GM12878 (cell line): ENCODE measurements at regions not wholly inside any gene's neighbourhood (a gene's known extent, or its start where the extent isn't known, plus 50 kb on each side); places are given as distances from the start of the nearest gene placed in this dataset.

Source experiments
- ATAC-seq: fragments of 200-7000 bp; cut with Tn5 transposase; 3 replicates; pipeline ENCODE4 v1.9.1; 2020; ENCODE audit warnings: mild to moderate bottlenecking, moderate library complexity
- BruUV-seq: library from RNA; stranded (reverse); fragments of 400-500 nt; replicated peaks from 2 replicates; lab custom pipeline; 2021; lab: Mats Ljungman, UMichigan
- CTCF ChIA-PET: fragments of 300-600 bp; sonication (Branson Sonifier 250); formaldehyde crosslinking; extraction: SDS; loops from one replicate; lab custom pipeline; 2021; ENCODE audit warnings: inconsistent platforms; lab: Yijun Ruan, JAX
- POLR2A ChIA-PET: fragments of 350-600 bp; formaldehyde crosslinking; extraction: SDS; loops from one replicate; lab custom pipeline; 2021; ENCODE audit warnings: inconsistent platforms; lab: Charles Lee
- RAD21 ChIA-PET: fragments of 300-600 bp; sonication (Branson Sonifier 250); formaldehyde crosslinking; loops from one replicate; lab custom pipeline; 2023; ENCODE audit warnings: antibody characterized with exemption; ENCODE audit not compliant: unreplicated experiment; lab: Charles Lee
- SMC1A ChIA-PET: fragments of 300-600 bp; sonication (Branson Sonifier 250); formaldehyde crosslinking; loops from one replicate; lab custom pipeline; 2023; ENCODE audit not compliant: unreplicated experiment, uncharacterized antibody; lab: Charles Lee
- DNase-seq: peaks from one replicate; pipeline ENCODE4 v3.0.0-alpha.2; 2011; ENCODE audit warnings: low read depth, low spot score
- FAIRE-seq: peaks from 3 replicates; lab custom pipeline; 2011; peaks lifted over from hg19 to GRCh38; lab: Jason Lieb, UNC
- H2AFZ ChIP-seq: 2 replicates; pipeline ENCODE4 v1.6.0; 2011; ENCODE audit warnings: low read depth, low read length, control low read depth; ENCODE audit not compliant: control insufficient read depth
- H3K27ac ChIP-seq: 2 replicates; pipeline ENCODE4 v1.5.1; 2011; ENCODE audit warnings: control low read depth; ENCODE audit not compliant: control insufficient read depth, insufficient read depth
- H3K27me3 ChIP-seq, 2 experiments: replicated peaks in 1 of 2; 2 replicates each; pipeline versions ENCODE4 v1.6.0 to v1.6.1; 2011; ENCODE audit warnings: low read length in 1 of 2; ENCODE audit not compliant: control insufficient read depth in 2 of 2, insufficient read depth in 2 of 2
- H3K36me3 ChIP-seq, 2 experiments: 2 replicates each; pipeline ENCODE4 v1.5.1; 2011; ENCODE audit warnings: low read length in 1 of 2; ENCODE audit not compliant: control insufficient read depth in 2 of 2, insufficient read depth in 2 of 2
- H3K4me1 ChIP-seq: 2 replicates; pipeline ENCODE4 v1.6.1; 2011; ENCODE audit warnings: mild to moderate bottlenecking, low read length, moderate library complexity, mixed read lengths; ENCODE audit not compliant: control insufficient read depth, insufficient read depth
- H3K4me2 ChIP-seq: 2 replicates; pipeline ENCODE4 v1.6.0; 2011; ENCODE audit warnings: control low read depth; ENCODE audit not compliant: control insufficient read depth, insufficient read depth
- H3K4me3 ChIP-seq: fragments of 200-600 bp; sonication (generic); 2 replicates; pipeline ENCODE4 v1.5.1; 2016
- H3K79me2 ChIP-seq: 2 replicates; pipeline ENCODE4 v1.6.0; 2011; ENCODE audit warnings: low read length; ENCODE audit not compliant: control insufficient read depth, insufficient read depth
- H3K9ac ChIP-seq: 2 replicates; pipeline ENCODE4 v1.8.0; 2011; ENCODE audit warnings: low read length, control low read depth, mixed read lengths; ENCODE audit not compliant: control insufficient read depth, insufficient read depth
- H3K9me3 ChIP-seq: replicated peaks from 3 replicates; pipeline ENCODE4 v1.5.1; 2011; ENCODE audit warnings: mild to moderate bottlenecking, low read length; ENCODE audit not compliant: control insufficient read depth, insufficient read depth
- H4K20me1 ChIP-seq: 2 replicates; pipeline ENCODE4 v1.6.0; 2011; ENCODE audit not compliant: control insufficient read depth, insufficient read depth
- ATF2 ChIP-seq: IDR thresholded peaks from 2 replicates; pipeline ENCODE4 v1.6.1; 2012; ENCODE audit warnings: low read length, inconsistent platforms
- E2F8 ChIP-seq: fragments of 450-650 bp; IDR thresholded peaks from 2 replicates; pipeline ENCODE4 v1.6.1; 2018; ENCODE audit warnings: mild to moderate bottlenecking, low read depth, moderate library complexity; ENCODE audit not compliant: partially characterized antibody
- FOS ChIP-seq: IDR thresholded peaks from 3 replicates; pipeline ENCODE4 v1.6.1; 2011; ENCODE audit warnings: borderline replicate concordance; ENCODE audit not compliant: insufficient read length; ENCODE audit errors: extremely low read depth
- HCFC1 ChIP-seq: fragments of 150-350 bp; IDR thresholded peaks from 2 replicates; pipeline ENCODE4 v1.6.1; 2014; ENCODE audit warnings: low read length
- IRF4 ChIP-seq: IDR thresholded peaks from 2 replicates; pipeline ENCODE4 v1.6.1; 2011; ENCODE audit warnings: low read depth, low read length
- JUNB ChIP-seq: IDR thresholded peaks from 2 replicates; pipeline ENCODE4 v1.6.1; 2016; ENCODE audit warnings: antibody characterized with exemption, mild to moderate bottlenecking
- MYC ChIP-seq: IDR thresholded peaks from 2 replicates; pipeline ENCODE4 v1.6.1; 2011; ENCODE audit warnings: mild to moderate bottlenecking, low read length, moderate library complexity, inconsistent platforms; ENCODE audit not compliant: insufficient read depth, insufficient replicate concordance, insufficient read length, severe bottlenecking
- NKRF ChIP-seq: fragments of 450-650 bp; conservative IDR thresholded peaks from 2 replicates; pipeline ENCODE4 v1.6.1; 2017; ENCODE audit warnings: mild to moderate bottlenecking, moderate library complexity
- SPI1 ChIP-seq: IDR thresholded peaks from 2 replicates; pipeline ENCODE4 v1.6.1; 2011; ENCODE audit warnings: low read depth, mild to moderate bottlenecking, low read length, moderate library complexity, borderline replicate concordance; ENCODE audit not compliant: insufficient read depth
- TCF12 ChIP-seq: IDR thresholded peaks from 2 replicates; pipeline ENCODE4 v1.6.1; 2011; ENCODE audit warnings: low read depth, mild to moderate bottlenecking, low read length
- ZSCAN29 ChIP-seq: fragments of 450-650 bp; IDR thresholded peaks from 2 replicates; pipeline ENCODE4 v1.6.1; 2017; ENCODE audit warnings: mild to moderate bottlenecking, moderate library complexity
- WGBS: methylation state at CpG from one replicate; pipeline ENCODE4 v1.1.6; 2016; ENCODE audit warnings: low lambda C conversion rate; ENCODE audit not compliant: insufficient replicate concordance, insufficient coverage; ENCODE audit errors: missing lambda C conversion rate; 5-methylcytosine and 5-hydroxymethylcytosine counted together
- in situ Hi-C: fragments of 300-500 bp; cut with MboI; formaldehyde crosslinking; loops from 9 replicates; pipeline ENCODE4 v1.14.3; 2018; ENCODE audit warnings: mixed read lengths
- intact Hi-C: fragments of 100-400 bp; cut with micrococcal nuclease; formaldehyde crosslinking; loops from one replicate; pipeline ENCODE4 v1.14.2; 2022; ENCODE audit not compliant: unreplicated experiment
- TF ChIP-seq, protein P1 (sequence below): IDR thresholded peaks from 2 replicates; pipeline ENCODE4 v1.6.1; 2011; ENCODE audit warnings: borderline replicate concordance, low read depth, mild to moderate bottlenecking, moderate library complexity, mixed read lengths, low read length; ENCODE audit not compliant: insufficient read depth; ENCODE audit errors: extremely low read length

- POLR2A ChIA-PET: no interaction called here
- CTCF ChIA-PET: interaction anchor here (1.2 kb wide), 1 partner anchor 30 kb away, joined by 3 read pairs; no protein-coding TSS in a partner anchor
- Histone ChIP-seq H3K36me3 (no peaks in the 10 kb centered on the region), H3K27ac (no peak overlapping the region), H3K4me2 (no peak overlapping the region), H3K9ac (no peak overlapping the region), H3K27me3 (no peaks in the 10 kb centered on the region; a peak in 1 of 4 replicates), H3K4me3 (no peak overlapping the region), H3K9me3 (no peaks in the 10 kb centered on the region; the same call in 2 of the 3 replicates), H2AFZ (no peak overlapping the region), H4K20me1 (no peaks in the 10 kb centered on the region), H3K79me2 (no peaks in the 10 kb centered on the region), H3K4me1 (no peaks in the 10 kb centered on the region)
- TF ChIP-seq MYC (no peak), ATF2 (no peak), IRF4 (no peak), TCF12 (no peak), HCFC1 (no peak), FOS (no peak), E2F8 (no peak), NKRF (no peak), JUNB (no peak), ZSCAN29 (no peak), SPI1 (no peak)
- TF ChIP-seq, protein P1, sequence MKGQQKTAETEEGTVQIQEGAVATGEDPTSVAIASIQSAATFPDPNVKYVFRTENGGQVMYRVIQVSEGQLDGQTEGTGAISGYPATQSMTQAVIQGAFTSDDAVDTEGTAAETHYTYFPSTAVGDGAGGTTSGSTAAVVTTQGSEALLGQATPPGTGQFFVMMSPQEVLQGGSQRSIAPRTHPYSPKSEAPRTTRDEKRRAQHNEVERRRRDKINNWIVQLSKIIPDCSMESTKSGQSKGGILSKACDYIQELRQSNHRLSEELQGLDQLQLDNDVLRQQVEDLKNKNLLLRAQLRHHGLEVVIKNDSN: no peak
- 16% methylated on average over 2 of the region's 2 CpGs for WGBS
- no peak for FAIRE-seq
- intact Hi-C loops (no loop called here), in situ Hi-C loops (no loop called here)
- no peak for DNase-seq
- ATAC-seq: no peak
- no TSS peak for BruUV-seq
- SMC1A ChIA-PET: no interaction called here
- RAD21 ChIA-PET: no interaction called here
Measured at GRCh38 chr11:45741582-45741981, 63.4 kb upstream of the SLC35C1 start.
